GM19025 (cell line): ENCODE measurements at regions not wholly inside any gene's neighbourhood (a gene's known extent, or its start where the extent isn't known, plus 50 kb on each side); places are given as distances from the start of the nearest gene placed in this dataset.
"Not testable (repeated sequence)": the region's sequence is repeated elsewhere in the genome, so short reads cannot be mapped to it uniquely, and the experiment has no call there.

ENCODE experiments used
- ATAC-seq: cut with Tn5 transposase; IDR thresholded peaks from one replicate; pipeline ENCODE4 v1.9.1; 2021; ENCODE audit warnings: mild to moderate bottlenecking, low read depth, moderate library complexity; ENCODE audit not compliant: unreplicated experiment

GRCh38 chr9:78892769-78893168, 595.8 kb downstream of the PSAT1 start:
- no peak for ATAC-seq

GRCh38 chr9:78893774-78894401, 597.0 kb downstream of the PSAT1 start:
- no peak for ATAC-seq

GRCh38 chr9:78896479-78896878, 599.6 kb downstream of the PSAT1 start:
- ATAC-seq = no peak

GRCh38 chr9:78898234-78898633, 601.3 kb downstream of the PSAT1 start:
- no peak for ATAC-seq

DNA sequence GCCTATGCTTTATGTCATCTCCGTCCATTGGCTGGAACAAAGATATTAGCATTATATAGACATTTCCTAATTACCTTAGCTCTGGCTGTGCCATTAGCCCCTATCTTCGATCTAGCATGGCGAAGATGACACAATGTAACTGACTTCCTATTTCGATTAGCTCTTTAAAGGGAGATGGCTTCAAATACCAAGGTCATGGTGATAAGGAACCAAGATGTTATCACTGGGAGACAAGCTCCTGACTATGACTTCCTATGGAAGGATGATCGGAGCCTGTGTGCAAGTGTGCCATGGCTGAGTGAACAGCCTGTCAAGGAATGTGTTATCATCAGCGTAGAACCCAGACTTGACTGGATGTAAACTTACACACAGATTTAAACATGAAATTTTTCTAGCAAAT, 602.1 kb downstream of the PSAT1 start:
- ATAC-seq = no peak

DNA sequence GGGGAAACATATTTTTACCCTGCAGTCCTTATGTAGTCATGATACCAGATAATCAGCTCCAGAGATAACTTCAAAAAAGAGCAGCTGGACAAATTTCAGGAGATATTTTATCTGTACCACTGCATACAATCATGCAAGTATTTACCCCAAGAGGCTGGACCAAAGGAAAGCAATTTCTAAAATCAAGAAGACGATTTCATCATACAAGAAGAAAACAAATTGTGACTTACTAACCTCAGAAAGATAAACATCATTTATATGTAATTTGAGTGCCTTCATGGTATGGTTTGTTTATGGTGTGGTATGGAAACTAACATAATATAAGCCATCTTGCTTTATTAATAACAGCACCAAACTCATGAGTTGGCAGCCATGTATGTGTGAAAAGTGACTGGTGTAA, 603.6 kb downstream of the PSAT1 start:
- ATAC-seq = no peak

DNA sequence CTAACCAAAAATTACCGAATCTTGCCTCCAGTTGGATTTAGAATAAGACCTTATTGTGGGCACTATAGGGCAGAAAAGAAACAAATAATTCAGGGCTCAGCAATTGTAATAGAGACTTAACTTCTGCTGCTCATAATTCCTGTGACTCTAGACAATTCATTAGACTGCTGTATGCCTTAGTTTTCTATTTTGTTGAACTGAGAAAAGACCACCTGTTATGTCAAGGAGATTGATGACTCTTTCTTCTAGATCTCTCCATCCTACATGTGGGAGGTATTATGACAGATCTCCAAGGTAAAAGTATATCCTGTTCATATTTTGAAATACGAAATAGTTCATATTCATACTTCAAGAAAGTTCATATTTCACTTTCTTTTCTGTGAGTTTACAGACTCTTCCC, 605.1 kb downstream of the PSAT1 start:
- no peak for ATAC-seq

DNA sequence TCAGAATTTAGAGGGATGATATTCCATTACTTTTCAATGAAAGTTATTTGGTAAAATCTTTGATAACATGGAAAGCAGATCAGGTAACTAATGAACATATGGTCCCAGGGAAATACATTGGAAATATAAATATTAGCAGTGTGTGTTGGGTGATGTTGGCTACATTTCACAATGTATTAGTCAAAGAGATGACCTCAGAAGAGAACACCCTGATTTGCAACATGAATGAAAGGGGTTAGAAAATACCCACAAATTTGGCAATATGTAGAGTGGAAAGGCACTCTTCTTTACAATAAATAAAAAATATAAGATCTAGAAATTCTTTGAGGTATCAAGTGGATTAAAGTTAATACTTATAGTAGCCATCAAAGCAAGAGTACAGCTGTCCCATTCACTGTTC, 606.7 kb downstream of the PSAT1 start:
- ATAC-seq = no peak

- ATAC-seq = no peak
Measured at GRCh38 chr9:78904686-78905085, 607.8 kb downstream of the PSAT1 start.

DNA sequence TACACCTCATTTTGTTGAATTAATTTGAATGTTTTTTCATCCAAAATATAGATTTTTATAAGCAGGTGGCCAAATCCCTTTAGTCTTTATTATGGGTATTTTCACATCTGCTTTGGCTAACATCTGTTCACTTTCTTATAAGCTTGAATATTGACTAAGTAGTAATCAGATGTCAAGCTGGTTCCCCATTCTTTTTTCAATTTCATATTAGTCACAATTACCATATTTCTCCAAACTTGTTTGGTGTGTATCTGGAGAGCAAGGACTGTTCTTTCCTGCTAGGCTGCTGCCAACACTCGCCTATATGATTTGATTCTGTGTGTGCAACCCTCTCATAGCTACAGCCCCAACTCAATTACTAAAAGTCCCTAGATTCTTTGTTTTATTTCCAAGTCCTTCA, 608.5 kb downstream of the PSAT1 start:
- no peak for ATAC-seq

- ATAC-seq = no peak
Measured at GRCh38 chr9:78905986-78906755, 609.2 kb downstream of the PSAT1 start.

DNA sequence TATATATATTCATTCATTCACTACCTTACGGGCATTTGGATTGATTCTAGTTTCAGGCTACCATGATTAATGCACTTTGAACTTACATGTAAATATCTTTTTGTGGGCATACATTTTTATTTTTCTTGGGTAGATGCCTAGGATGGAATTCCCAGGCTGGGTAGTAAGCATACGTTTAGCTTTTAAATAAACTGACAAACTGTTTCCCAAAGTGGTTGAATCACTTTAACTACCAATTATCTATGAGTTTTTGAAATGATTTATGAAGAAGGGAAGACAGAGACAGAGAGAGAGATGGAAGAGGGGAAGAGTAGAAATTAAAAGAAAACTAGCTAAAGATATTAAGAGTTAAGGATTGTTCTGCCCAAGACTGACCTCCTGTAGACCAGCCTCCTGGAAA, 612.6 kb downstream of the PSAT1 start:
- ATAC-seq = no peak

DNA sequence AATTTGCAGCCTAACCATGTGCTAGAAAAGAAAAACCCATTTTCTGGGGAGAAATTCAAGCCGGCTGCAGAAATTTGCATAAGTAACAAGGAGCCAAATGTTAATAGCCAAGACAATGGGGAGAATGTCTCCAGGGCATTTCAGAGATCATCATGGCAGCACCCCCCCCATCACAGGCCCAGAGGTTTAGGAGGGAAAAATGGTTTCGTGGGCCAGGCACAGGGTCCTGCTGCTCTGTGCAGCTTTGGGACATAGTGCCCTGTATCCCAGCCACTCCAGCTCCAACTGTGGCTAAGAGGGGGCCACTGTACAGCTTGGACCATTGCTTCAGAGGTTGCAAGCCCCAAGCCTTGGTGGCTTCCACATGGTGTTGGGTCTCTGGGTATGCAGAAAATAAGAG, 620.0 kb downstream of the PSAT1 start:
- not testable (repeated sequence) for ATAC-seq

DNA sequence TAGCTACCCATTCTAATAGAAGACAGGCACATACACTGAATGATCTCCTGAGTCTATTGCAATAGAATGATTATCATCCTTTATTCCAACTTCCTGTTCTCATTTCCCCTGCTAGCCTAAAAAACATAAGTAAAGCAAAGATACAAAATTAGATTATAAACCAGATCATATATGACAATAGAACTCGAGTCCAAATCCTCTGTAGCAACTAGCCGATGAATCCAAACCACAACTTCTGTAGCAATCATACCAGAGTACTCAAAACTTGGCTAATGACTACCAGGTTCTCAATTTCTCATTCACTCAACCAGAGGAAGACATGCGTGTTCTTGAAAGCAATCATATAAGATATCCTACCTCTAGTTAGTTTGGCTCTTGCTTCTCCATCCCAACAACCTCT, 622.1 kb downstream of the PSAT1 start:
- no peak for ATAC-seq

GRCh38 chr9:78919701-78920100, 622.8 kb downstream of the PSAT1 start:
- no peak for ATAC-seq

- ATAC-seq = no peak
Measured at GRCh38 chr9:78921341-78921740, 624.4 kb downstream of the PSAT1 start.

- ATAC-seq = no peak
Measured at GRCh38 chr9:78923966-78924659, 627.2 kb downstream of the PSAT1 start.

DNA sequence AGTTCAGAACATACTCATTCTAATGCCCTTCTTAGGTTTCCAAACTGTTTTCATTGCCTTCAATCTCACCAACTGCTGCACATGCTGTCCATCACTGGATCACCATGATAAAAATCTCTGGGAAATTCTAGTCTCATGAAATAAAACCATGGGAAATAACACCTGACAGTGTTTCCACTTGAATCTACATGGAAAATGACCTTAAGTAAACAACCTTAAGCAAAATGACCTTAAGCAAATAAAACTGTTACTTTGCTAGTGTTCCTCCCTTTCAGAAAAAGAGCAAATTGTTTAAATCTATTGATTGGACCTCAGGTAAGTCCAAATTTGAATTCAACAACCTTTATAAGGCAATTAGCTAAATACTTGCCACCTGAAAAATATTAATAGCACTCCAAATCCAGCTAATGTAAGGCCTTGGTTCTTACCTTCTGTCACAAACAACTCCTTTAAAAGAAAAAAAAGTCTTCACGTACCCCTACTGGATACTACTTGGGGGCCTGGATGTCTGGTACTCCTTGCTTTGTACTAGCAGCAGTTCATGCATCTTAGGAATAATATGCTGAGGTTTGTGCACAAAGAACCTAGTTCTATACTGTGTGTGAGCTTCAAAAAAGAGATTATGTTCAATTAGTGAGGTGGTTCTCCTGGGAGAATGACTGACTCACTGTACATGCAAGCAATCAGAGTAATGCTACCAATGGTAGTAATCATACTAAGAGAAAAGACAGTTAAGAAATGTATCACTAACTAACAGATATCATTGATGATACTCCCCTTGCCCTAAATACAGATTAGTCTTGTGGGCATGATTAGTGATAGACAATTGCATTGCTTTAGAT, 630.4 kb downstream of the PSAT1 start:
- ATAC-seq = no peak

GRCh38 chr9:78928625-78929405, 631.9 kb downstream of the PSAT1 start:
- ATAC-seq = no peak

- ATAC-seq = no peak
Measured at GRCh38 chr9:78930281-78930680, 633.4 kb downstream of the PSAT1 start.
